GM10266 (cell line): ENCODE measurements at regions not wholly inside any gene's neighbourhood (a gene's known extent, or its start where the extent isn't known, plus 50 kb on each side); places are given as distances from the start of the nearest gene placed in this dataset.

Source experiments
- DNase-seq: peaks from one replicate; pipeline ENCODE4 v3.0.0; 2012; ENCODE audit errors: extremely low spot score
- TF ChIP-seq, protein P1 (sequence below): IDR thresholded peaks from 2 replicates; pipeline ENCODE4 v1.5.1; 2012; ENCODE audit warnings: mild to moderate bottlenecking, low read depth; ENCODE audit not compliant: control insufficient read depth, insufficient read depth; ENCODE audit errors: missing control alignments

DNA sequence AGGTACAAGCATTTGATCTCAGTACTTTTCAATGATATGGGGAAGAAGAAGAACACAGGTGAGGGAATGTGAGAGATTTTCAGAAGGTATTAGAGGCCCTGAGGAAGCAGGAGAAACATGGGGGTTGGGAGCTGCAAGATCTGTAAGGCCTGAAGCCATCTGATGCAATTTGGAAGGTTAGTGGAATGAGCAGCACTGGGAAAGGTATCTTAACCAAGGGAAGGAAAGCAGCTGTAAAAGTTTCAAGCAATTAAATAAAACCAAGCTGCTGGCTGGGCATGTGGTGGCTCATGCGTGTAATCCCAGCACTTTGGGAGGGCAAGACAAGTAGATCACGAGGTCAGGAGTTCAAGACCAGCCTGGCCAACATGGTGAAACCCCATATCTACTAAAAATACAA lies 104.4 kb upstream of the PARP11 start:
- TF ChIP-seq, protein P1, sequence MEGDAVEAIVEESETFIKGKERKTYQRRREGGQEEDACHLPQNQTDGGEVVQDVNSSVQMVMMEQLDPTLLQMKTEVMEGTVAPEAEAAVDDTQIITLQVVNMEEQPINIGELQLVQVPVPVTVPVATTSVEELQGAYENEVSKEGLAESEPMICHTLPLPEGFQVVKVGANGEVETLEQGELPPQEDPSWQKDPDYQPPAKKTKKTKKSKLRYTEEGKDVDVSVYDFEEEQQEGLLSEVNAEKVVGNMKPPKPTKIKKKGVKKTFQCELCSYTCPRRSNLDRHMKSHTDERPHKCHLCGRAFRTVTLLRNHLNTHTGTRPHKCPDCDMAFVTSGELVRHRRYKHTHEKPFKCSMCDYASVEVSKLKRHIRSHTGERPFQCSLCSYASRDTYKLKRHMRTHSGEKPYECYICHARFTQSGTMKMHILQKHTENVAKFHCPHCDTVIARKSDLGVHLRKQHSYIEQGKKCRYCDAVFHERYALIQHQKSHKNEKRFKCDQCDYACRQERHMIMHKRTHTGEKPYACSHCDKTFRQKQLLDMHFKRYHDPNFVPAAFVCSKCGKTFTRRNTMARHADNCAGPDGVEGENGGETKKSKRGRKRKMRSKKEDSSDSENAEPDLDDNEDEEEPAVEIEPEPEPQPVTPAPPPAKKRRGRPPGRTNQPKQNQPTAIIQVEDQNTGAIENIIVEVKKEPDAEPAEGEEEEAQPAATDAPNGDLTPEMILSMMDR, result no peak
- DNase-seq, result no peak

DNA sequence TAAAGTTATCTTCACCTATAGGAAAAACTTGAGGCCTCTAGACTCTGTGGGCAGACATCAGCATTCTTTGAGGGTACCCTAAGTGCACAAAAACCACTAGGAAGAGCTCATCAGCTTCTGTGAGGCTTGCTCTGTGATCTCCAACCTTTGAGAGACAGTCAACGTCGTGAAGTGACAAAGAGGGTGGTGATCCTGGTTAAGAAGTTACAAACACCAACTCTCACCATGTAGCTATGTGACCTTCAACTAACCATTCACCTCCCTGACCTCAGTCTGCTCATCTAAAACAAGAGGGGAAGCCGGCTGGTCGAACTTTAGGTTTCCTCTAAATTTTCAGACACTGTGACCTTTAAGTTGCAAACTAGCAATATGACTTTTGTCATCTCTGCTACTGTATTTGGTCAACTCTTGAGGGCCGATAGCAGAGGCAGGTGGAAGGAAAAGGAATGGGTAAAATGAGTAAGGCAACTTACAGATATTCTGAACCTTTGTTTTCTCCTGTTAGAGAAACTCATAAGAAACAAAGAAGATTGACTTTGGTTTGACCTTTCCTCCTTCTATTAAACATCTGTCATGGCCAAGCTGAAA lies 103.2 kb upstream of the PARP11 start:
- TF ChIP-seq, protein P1, result no peak
- DNase-seq, result no peak

DNA sequence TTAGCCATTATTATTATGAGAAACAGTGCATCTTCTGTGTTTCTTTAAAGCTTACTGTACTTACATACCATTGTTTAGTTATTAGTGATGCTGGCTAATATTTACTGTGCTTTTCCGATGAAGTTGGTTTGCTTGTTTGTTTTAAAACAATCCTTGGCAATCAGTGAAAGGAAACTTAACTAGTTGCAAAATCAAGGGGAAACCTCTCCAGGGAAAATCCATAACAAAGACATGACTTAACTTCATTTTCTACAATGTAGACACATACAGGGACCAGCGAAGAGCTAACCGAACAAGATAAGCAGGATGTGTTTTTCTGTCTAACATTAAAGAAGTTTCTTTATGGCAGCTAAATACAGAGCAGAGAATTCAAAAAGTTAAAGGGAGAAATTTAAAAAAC lies 102.5 kb upstream of the PARP11 start:
- TF ChIP-seq, protein P1, result no peak

DNA sequence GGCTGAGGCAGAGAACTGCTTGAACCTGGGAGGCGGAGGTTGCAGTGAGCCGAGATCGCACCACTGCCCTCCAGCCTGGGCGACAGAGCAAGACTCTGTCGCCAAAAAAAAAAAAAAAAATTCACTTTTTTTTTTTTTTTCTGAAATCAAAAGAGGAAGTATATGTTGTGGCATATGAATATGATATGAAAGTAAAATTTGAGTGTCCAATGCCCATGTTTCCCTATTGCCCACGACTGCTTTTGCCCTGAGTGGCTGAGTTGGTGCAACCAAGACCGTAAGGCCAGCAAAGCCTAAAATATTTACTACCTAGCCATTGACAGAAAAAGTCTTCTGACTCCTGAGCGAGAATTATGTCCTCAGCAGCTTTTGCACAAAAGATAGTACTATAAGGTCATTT lies 101.7 kb upstream of the PARP11 start:
- TF ChIP-seq, protein P1, result no peak
- DNase-seq, result no peak

More for the DNA sequence above, 102.5 kb upstream of the PARP11 start:
- DNase-seq, result no peak

DNA sequence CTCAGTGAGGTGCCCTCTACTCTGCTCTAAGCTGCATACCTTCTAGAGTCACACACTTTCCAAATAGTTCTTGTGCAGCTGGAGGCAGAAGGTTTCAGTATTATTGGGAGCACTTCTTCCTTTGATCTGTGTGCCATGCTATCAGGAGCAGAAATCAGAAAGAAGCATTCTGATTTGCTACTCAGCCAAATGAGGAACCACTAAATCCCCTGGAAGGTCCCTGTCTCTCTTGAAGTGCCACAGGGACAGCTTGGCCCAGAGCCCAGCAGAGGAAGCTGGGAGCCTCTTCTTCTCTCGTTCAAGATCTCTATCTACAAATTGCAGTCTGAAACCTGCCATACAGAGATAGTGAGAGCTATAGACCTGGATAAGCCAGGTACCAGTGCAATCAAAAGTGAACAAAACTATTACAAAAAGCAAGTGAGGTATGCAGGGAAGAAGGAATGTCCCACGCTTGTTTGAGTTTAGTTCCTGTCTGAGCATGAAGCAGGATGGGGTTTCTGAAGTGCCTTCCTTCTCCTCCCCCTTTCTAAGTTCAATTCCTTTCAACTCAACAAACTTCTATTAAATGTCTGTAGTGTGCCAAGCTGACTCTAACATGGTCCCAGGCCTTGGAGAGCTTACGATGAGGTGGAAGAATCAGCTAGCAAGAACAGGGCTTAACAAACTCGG lies 100.9 kb upstream of the PARP11 start:
- no peak for DNase-seq
- TF ChIP-seq, protein P1, result no peak

DNA sequence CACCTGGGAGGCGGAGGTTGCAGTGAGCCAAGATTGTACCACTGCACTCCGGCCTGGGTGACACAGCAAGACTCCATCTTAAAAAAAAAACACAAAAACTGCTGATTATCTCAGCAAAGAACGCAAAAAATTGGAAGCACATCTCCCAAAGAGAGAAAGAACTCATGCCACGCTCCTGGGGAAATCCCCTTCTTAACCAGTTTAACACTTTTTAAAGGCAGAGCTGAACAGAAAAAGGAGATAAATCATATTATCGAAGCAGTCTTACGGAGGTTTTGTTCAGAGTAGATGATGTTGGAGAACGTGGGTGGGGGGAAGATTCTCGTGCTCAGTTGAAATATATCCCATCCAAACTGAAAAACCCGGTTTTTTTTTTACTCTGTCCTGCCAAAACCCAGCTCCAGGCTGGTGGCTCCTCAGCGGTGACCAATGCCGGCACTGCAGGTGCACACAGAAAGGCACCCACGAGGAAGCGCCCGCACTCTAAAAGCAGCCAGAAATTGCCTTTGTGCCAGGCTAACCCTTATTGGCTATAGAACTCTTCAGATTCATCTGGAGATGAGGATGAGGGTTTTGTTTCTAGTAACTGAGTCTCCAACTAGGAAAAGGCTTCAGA lies 100.2 kb upstream of the PARP11 start:
- TF ChIP-seq, protein P1, result no peak
- no peak for DNase-seq

DNA sequence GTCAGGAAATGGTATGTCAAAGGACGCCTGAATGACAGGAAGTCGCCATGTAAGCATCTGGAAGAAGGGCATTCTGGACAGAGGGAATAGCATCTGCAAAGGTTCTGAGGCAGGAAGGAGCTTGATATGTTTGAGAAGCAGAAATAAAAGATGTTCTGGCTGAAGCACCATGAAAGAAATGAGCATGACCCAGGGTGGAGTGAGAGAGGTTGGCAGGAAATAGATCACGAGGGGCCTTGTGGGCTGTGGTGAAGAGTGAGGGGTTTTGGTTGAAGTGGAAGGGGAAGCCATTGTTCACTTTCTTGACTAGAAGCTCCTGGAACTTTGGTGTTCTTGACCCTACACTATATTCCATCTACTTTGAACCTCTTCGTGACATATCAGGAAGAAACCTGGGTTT lies 99.4 kb upstream of the PARP11 start:
- DNase-seq, result no peak
- TF ChIP-seq, protein P1, result no peak
